H1 (cell line): ENCODE measurements at regions not wholly inside any gene's neighbourhood (a gene's known extent, or its start where the extent isn't known, plus 50 kb on each side); places are given as distances from the start of the nearest gene placed in this dataset.

Experiments used
- CTCF ChIA-PET: fragments of 300-600 bp; sonication (Branson Sonifier 250); formaldehyde crosslinking; loops from one replicate; lab custom pipeline; 2021; ENCODE audit not compliant: partially characterized antibody; lab: Charles Lee
- POLR2A ChIA-PET: fragments of 300-600 bp; sonication (Branson Sonifier 250); formaldehyde crosslinking; loops from one replicate; lab custom pipeline; 2021; ENCODE audit warnings: inconsistent platforms; ENCODE audit not compliant: partially characterized antibody; lab: Charles Lee
- DNase-seq, 2 experiments: peaks; one replicate each; pipeline versions ENCODE4 v3.0.0 to v3.0.0-alpha.2; 2010 to 2022; ENCODE audit warnings: low spot score in 2 of 2, low read depth in 1 of 2, mixed read lengths in 1 of 2
- FAIRE-seq: peaks from 2 replicates; lab custom pipeline; 2011; peaks lifted over from hg19 to GRCh38; lab: Jason Lieb, UNC
- H2AFZ ChIP-seq: 2 replicates; pipeline ENCODE4 v1.8.1; 2012; ENCODE audit warnings: low read length, inconsistent platforms
- H2AK5ac ChIP-seq: 2 replicates; pipeline ENCODE4 v1.6.1; 2013; ENCODE audit warnings: low read depth, low read length
- H2BK120ac ChIP-seq: replicated peaks from 2 replicates; pipeline ENCODE3; 2013; ENCODE audit warnings: low read depth, low read length, inconsistent platforms
- H2BK12ac ChIP-seq: 2 replicates; pipeline ENCODE4 v1.6.1; 2013; ENCODE audit warnings: low read depth, low read length
- H2BK15ac ChIP-seq: 2 replicates; pipeline ENCODE4 v1.6.1; 2013; ENCODE audit warnings: low read length
- H2BK20ac ChIP-seq: 2 replicates; pipeline ENCODE4 v1.6.1; 2013; ENCODE audit warnings: low read length
- H2BK5ac ChIP-seq: 2 replicates; pipeline ENCODE4 v1.6.1; 2013; ENCODE audit warnings: low read depth, low read length
- H3K14ac ChIP-seq: 2 replicates; pipeline ENCODE4 v1.6.1; 2013; ENCODE audit warnings: inconsistent platforms; ENCODE audit not compliant: insufficient read length
- H3K18ac ChIP-seq: 2 replicates; pipeline ENCODE4 v1.6.1; 2013; ENCODE audit warnings: low read length; ENCODE audit errors: extremely low read depth
- H3K23ac ChIP-seq: 2 replicates; pipeline ENCODE4 v1.6.1; 2013; ENCODE audit warnings: inconsistent platforms; ENCODE audit not compliant: insufficient read length
- H3K23me2 ChIP-seq: 2 replicates; pipeline ENCODE4 v1.6.1; 2013; ENCODE audit warnings: low read depth, low read length
- H3K27ac ChIP-seq: 2 replicates; pipeline ENCODE4 v1.6.1; 2011; ENCODE audit warnings: low read depth, low read length, inconsistent platforms
- H3K27me3 ChIP-seq, 4 experiments: replicated peaks in 1 of 4; 1 replicate in 1 of 4; 2 replicates in 3 of 4; pipeline versions ENCODE4 v1.6.1 to v1.8.1; 2011 to 2013; ENCODE audit warnings: low read length in 3 of 4, mild to moderate bottlenecking in 3 of 4, inconsistent platforms in 2 of 4, mixed read lengths in 2 of 4, moderate library complexity in 1 of 4; ENCODE audit not compliant: control insufficient read depth in 3 of 4, insufficient read depth in 3 of 4; ENCODE audit errors: extremely low read depth in 1 of 4
- H3K36me3 ChIP-seq, 4 experiments: 2 replicates each; pipeline versions ENCODE4 v1.6.1 to v1.8.1; 2011 to 2013; ENCODE audit warnings: mild to moderate bottlenecking in 4 of 4, low read length in 3 of 4, moderate library complexity in 2 of 4, control low read depth in 1 of 4, inconsistent platforms in 1 of 4; ENCODE audit not compliant: insufficient read depth in 4 of 4, control insufficient read depth in 2 of 4
- H3K4ac ChIP-seq: replicated peaks from 2 replicates; pipeline ENCODE3; 2013; ENCODE audit warnings: low read length, low read depth, mixed read lengths, inconsistent platforms; ENCODE audit not compliant: insufficient read length
- H3K4me1 ChIP-seq, 4 experiments: replicated peaks in 1 of 4; 1 replicate in 1 of 4; 2 replicates in 3 of 4; pipeline versions ENCODE4 v1.6.1 to v1.8.1; 2011 to 2013; ENCODE audit warnings: low read length in 3 of 4, inconsistent platforms in 2 of 4, mixed read lengths in 1 of 4; ENCODE audit not compliant: insufficient read depth in 4 of 4, control insufficient read depth in 3 of 4
- H3K4me2 ChIP-seq, 2 experiments: 2 replicates each; pipeline versions ENCODE4 v1.6.1 to v1.8.1; 2011 to 2013; ENCODE audit warnings: low read depth in 2 of 2, low read length in 2 of 2, control low read depth in 1 of 2, inconsistent platforms in 1 of 2, mild to moderate bottlenecking in 1 of 2; ENCODE audit not compliant: insufficient read depth in 1 of 2
- H3K4me3 ChIP-seq, 4 experiments: fragments of 200-600, 300-600 bp in 1 of 4; sonication (generic), shearing (Covaris generic), sonication (Bioruptor Twin) in 1 of 4; 2 replicates each; pipeline versions ENCODE4 v1.5.1 to v1.8.1; 2011 to 2016; ENCODE audit warnings: low read length in 4 of 4, low read depth in 3 of 4, control low read depth in 2 of 4, inconsistent platforms in 2 of 4, mild to moderate bottlenecking in 2 of 4, mixed read lengths in 1 of 4, moderate library complexity in 1 of 4; ENCODE audit not compliant: insufficient read depth in 2 of 4; ENCODE audit errors: extremely low read depth in 1 of 4
- H3K56ac ChIP-seq: replicated peaks from 2 replicates; pipeline ENCODE3; 2013; ENCODE audit warnings: low read depth, mild to moderate bottlenecking, mixed read lengths, low read length, inconsistent platforms; ENCODE audit not compliant: insufficient read length
- H3K79me1 ChIP-seq: 2 replicates; pipeline ENCODE4 v1.6.1; 2013; ENCODE audit warnings: low read depth, low read length, control low read depth
- H3K79me2 ChIP-seq, 2 experiments: 2 replicates each; pipeline versions ENCODE4 v1.6.1 to v1.8.1; 2012 to 2013; ENCODE audit warnings: low read length in 2 of 2, mild to moderate bottlenecking in 2 of 2, inconsistent platforms in 1 of 2; ENCODE audit not compliant: insufficient read depth in 2 of 2, control insufficient read depth in 1 of 2
- H3K9ac ChIP-seq, 4 experiments: replicated peaks in 1 of 4; 1 replicate in 1 of 4; 2 replicates in 3 of 4; pipeline versions ENCODE4 v1.6.1 to v1.8.1; 2011 to 2013; ENCODE audit warnings: low read depth in 3 of 4, low read length in 3 of 4, control low read depth in 2 of 4, mild to moderate bottlenecking in 2 of 4, moderate library complexity in 2 of 4, inconsistent platforms in 1 of 4; ENCODE audit errors: extremely low read depth in 1 of 4
- H3K9me3 ChIP-seq, 2 experiments: 2 replicates each; pipeline versions ENCODE4 v1.6.1 to v1.8.1; 2012 to 2013; ENCODE audit warnings: mild to moderate bottlenecking in 2 of 2, moderate library complexity in 2 of 2, control low read depth in 1 of 2, inconsistent platforms in 1 of 2, low read depth in 1 of 2, low read length in 1 of 2, mixed read lengths in 1 of 2; ENCODE audit not compliant: insufficient read depth in 2 of 2
- H4K20me1 ChIP-seq, 2 experiments: replicated peaks in 1 of 2; 2 replicates each; pipeline versions ENCODE3 to v1.8.1; 2011 to 2013; ENCODE audit warnings: inconsistent platforms in 2 of 2, low read length in 2 of 2, mild to moderate bottlenecking in 1 of 2; ENCODE audit not compliant: insufficient read depth in 2 of 2, control insufficient read depth in 1 of 2
- H4K5ac ChIP-seq: 2 replicates; pipeline ENCODE4 v1.6.1; 2013; ENCODE audit warnings: low read length, low read depth, mixed read lengths, inconsistent platforms; ENCODE audit not compliant: insufficient read length
- H4K8ac ChIP-seq: 2 replicates; pipeline ENCODE4 v1.8.0; 2013; ENCODE audit warnings: mild to moderate bottlenecking, moderate library complexity, low read length, inconsistent platforms; ENCODE audit not compliant: insufficient read depth; ENCODE audit errors: extremely low read depth
- H4K91ac ChIP-seq: replicated peaks from 2 replicates; pipeline ENCODE3; 2013; ENCODE audit warnings: low read length, mixed read lengths, inconsistent platforms; ENCODE audit not compliant: insufficient read length
- BACH1 ChIP-seq: IDR thresholded peaks from 2 replicates; pipeline ENCODE4 v1.6.1; 2012; ENCODE audit warnings: low read length, improper control_type of control experiment
- BRCA1 ChIP-seq: IDR thresholded peaks from 2 replicates; pipeline ENCODE4 v1.6.1; 2012; ENCODE audit warnings: low read depth, low read length, improper control_type of control experiment
- CBX5 ChIP-seq: fragments of 300-800, 300-1000 bp; sonication (generic); IDR thresholded peaks from 2 replicates; pipeline ENCODE4 v1.7.1; 2016; ENCODE audit warnings: antibody characterized with exemption, low read length, low read depth
- KDM4A ChIP-seq: IDR thresholded peaks from one replicate; pipeline ENCODE4 v1.7.1; 2012; ENCODE audit warnings: low read depth, mild to moderate bottlenecking, moderate library complexity, low read length, inconsistent platforms; ENCODE audit not compliant: severe bottlenecking
- MAFK ChIP-seq: IDR thresholded peaks from 2 replicates; pipeline ENCODE4 v1.6.1; 2012; ENCODE audit warnings: low read depth, mild to moderate bottlenecking, improper control_type of control experiment, low read length
- POLR2AphosphoS5 ChIP-seq: IDR thresholded peaks from 2 replicates; pipeline ENCODE4 v1.6.1; 2011; ENCODE audit warnings: low read depth, low read length
- RBBP5 ChIP-seq: IDR thresholded peaks from 2 replicates; pipeline ENCODE4 v1.7.1; 2012; ENCODE audit warnings: low read depth, mild to moderate bottlenecking, inconsistent platforms, low read length, moderate library complexity, borderline replicate concordance
- TAF1 ChIP-seq: IDR thresholded peaks from 2 replicates; pipeline ENCODE4 v1.6.1; 2011; ENCODE audit warnings: mild to moderate bottlenecking, low read depth, low read length
- TCF12 ChIP-seq: IDR thresholded peaks from 2 replicates; pipeline ENCODE4 v1.6.1; 2011; ENCODE audit warnings: low read depth, mild to moderate bottlenecking, low read length
- WGBS, 2 experiments: shearing (Covaris generic) in 1 of 2; methylation state at CpG; one replicate each; pipeline versions ENCODE4 v1.1.6 to v1.1.7; 2013 to 2015; ENCODE audit warnings: low lambda C conversion rate in 2 of 2, mixed read lengths in 2 of 2, inconsistent platforms in 1 of 2, low coverage in 1 of 2, missing lambda C conversion rate in 1 of 2; ENCODE audit not compliant: insufficient replicate concordance in 2 of 2, insufficient coverage in 1 of 2, insufficient read length in 1 of 2; ENCODE audit errors: extremely low coverage in 1 of 2, missing lambda C conversion rate in 1 of 2; 5-methylcytosine and 5-hydroxymethylcytosine counted together

DNA sequence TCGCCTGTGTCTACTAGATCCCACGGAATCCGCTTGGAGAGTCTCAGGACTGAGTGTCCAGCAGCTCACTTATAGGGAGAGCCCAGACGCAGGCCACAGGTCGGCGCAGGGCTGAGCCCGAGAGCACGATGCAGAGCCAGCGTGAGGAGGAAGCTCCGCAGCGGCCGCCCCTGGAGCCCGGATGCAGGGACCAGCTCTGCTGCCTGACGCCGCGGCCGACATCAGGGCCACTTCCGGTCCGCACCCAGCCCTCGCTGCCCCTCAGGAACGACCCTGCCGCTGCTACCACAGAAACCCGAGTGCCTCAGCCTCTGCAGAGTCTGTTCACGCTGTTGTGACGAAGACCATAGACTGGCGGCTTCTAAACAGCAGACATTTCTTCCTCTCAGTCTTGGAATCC, 275.8 kb upstream of the PPP2R2D start:
- Histone ChIP-seq H3K9ac (no peak overlapping the region), H3K23me2 (0 out of 2 replicates have a peak, but pooled peaks cover 4% of the 10 kb centered on the region), H2AK5ac (no peak overlapping the region), H4K20me1 (no peaks in the 10 kb centered on the region), H3K27ac (no peak overlapping the region), H4K91ac (no peak overlapping the region), H3K79me1 (no peaks in the 10 kb centered on the region), H3K4ac (no peak overlapping the region), H3K27me3 (peaks cover 0 to 1% (median 0%) of the 10 kb centered on the region in 4 experiments; a peak in 1 of 7 replicates), H3K4me2 (no peak overlapping the region), H2AFZ (no peak overlapping the region), H2BK15ac (no peak overlapping the region), H3K56ac (no peak overlapping the region), H3K23ac (no peak overlapping the region), H2BK120ac (no peak overlapping the region), H3K18ac (no peak overlapping the region), H3K14ac (no peak overlapping the region), H3K4me1 (no peaks in the 10 kb centered on the region), H3K79me2 (no peaks in the 10 kb centered on the region), H3K4me3 (no peak overlapping the region), H3K36me3 (no peaks in the 10 kb centered on the region), H2BK20ac (no peak overlapping the region), H3K9me3 (peaks cover 4 to 6% of the 10 kb centered on the region in 2 experiments; a peak in 2 of 4 replicates), H4K5ac (no peak overlapping the region), H4K8ac (no peak overlapping the region), H2BK12ac (no peak overlapping the region), H2BK5ac (no peak overlapping the region)
- POLR2A ChIA-PET, result no interaction called here
- TF ChIP-seq RBBP5 (no peak), CBX5 (no peak), BACH1 (no peak), TCF12 (no peak), TAF1 (no peak), KDM4A (no peak), POLR2AphosphoS5 (no peak), BRCA1 (no peak), MAFK (no peak)
- FAIRE-seq, result no peak
- 93% methylated on average over 12 of the region's 26 CpGs; no CpG with 5 or more reads in 1 of the 2 experiments for WGBS, 2 experiments
- CTCF ChIA-PET, result no interaction called here
- DNase-seq, result no peak
